ENCODE measurements at regions not wholly inside any gene's neighbourhood (a gene's known extent, or its start where the extent isn't known, plus 50 kb on each side); places are given as distances from the start of the nearest gene placed in this dataset.

GRCh38 chr5:167821669-167822068 is 469.8 kb upstream of the WWC1 start:
- Histone ChIP-seq H3K4me3 (no peak overlapping the region), H3K27me3 (no peaks in the 10 kb centered on the region), H3K4me1 (no peaks in the 10 kb centered on the region), H3K36me3 (no peaks in the 10 kb centered on the region), H3K9me3 (no peaks in the 10 kb centered on the region), H3K27ac (no peak overlapping the region)
- no peak for DNase-seq
- TF ChIP-seq, protein P1, sequence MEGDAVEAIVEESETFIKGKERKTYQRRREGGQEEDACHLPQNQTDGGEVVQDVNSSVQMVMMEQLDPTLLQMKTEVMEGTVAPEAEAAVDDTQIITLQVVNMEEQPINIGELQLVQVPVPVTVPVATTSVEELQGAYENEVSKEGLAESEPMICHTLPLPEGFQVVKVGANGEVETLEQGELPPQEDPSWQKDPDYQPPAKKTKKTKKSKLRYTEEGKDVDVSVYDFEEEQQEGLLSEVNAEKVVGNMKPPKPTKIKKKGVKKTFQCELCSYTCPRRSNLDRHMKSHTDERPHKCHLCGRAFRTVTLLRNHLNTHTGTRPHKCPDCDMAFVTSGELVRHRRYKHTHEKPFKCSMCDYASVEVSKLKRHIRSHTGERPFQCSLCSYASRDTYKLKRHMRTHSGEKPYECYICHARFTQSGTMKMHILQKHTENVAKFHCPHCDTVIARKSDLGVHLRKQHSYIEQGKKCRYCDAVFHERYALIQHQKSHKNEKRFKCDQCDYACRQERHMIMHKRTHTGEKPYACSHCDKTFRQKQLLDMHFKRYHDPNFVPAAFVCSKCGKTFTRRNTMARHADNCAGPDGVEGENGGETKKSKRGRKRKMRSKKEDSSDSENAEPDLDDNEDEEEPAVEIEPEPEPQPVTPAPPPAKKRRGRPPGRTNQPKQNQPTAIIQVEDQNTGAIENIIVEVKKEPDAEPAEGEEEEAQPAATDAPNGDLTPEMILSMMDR (IDR thresholded peaks at IDR 0.05) = no peak
- TF ChIP-seq POLR2A (IDR thresholded peaks at IDR 0.05) = no peak
- ATAC-seq = no peak
- intact Hi-C loops (cut with DNase I) = no loop called here
- 83% methylated on average over 4 of the region's 4 CpGs for WGBS (ENCODE audit: insufficient coverage, low coverage, low lambda C conversion rate, missing lambda C conversion rate)

GRCh38 chr5:167822241-167822640 is 469.2 kb upstream of the WWC1 start:
- no peak overlapping the region for H3K4me3 ChIP-seq
- no peaks in the 10 kb centered on the region for H3K27me3 ChIP-seq
- intact Hi-C loops (cut with DNase I) = no loop called here
- H3K4me1 ChIP-seq = no peaks in the 10 kb centered on the region
- no peaks in the 10 kb centered on the region for H3K36me3 ChIP-seq
- no peak overlapping the region for H3K27ac ChIP-seq
- DNase-seq (no peak), ATAC-seq (no peak)
- TF ChIP-seq POLR2A (IDR thresholded peaks at IDR 0.05) = no peak
- TF ChIP-seq, protein P1 (IDR thresholded peaks at IDR 0.05) = no peak
- WGBS (ENCODE audit: insufficient coverage, low coverage, low lambda C conversion rate, missing lambda C conversion rate) = 79% methylated on average over 4 of the region's 4 CpGs
- no peaks in the 10 kb centered on the region for H3K9me3 ChIP-seq

GRCh38 chr5:167823405-167823804 is 468.0 kb upstream of the WWC1 start:
- no peak for ATAC-seq
- intact Hi-C loops (cut with DNase I) = no loop called here
- Histone ChIP-seq H3K36me3 (no peaks in the 10 kb centered on the region), H3K9me3 (no peaks in the 10 kb centered on the region), H3K4me3 (no peak overlapping the region), H3K27me3 (no peaks in the 10 kb centered on the region), H3K27ac (no peak overlapping the region), H3K4me1 (no peaks in the 10 kb centered on the region)
- DNase-seq = no peak
- TF ChIP-seq, protein P1 (IDR thresholded peaks at IDR 0.05) = no peak
- TF ChIP-seq POLR2A (IDR thresholded peaks at IDR 0.05) = no peak
- 58% methylated on average over 2 of the region's 2 CpGs for WGBS (ENCODE audit: insufficient coverage, low coverage, low lambda C conversion rate, missing lambda C conversion rate)

DNA sequence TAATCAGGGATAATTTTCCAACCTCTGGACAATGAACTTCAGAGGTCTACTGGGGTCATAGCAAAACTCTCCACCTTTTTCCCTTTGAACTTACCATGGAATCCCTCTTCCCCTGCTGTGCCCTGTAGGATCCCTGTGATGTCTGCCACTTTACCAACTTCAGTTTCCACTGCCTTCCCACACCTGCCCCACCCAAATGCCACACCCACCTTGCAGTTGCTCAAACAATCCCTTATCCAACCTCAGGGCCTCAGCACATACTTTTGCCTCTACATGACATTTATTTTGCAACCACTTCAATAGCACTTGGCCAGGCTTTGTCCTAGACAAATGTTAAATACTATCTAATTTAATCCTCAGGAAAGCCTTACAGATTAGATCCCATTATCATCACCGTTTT is 463.7 kb upstream of the WWC1 start:
- no peaks in the 10 kb centered on the region for H3K27me3 ChIP-seq
- H3K9me3 ChIP-seq = no peaks in the 10 kb centered on the region
- no peak for ATAC-seq
- H3K4me3 ChIP-seq = no peak overlapping the region
- DNase-seq = no peak
- intact Hi-C loops (cut with DNase I) = no loop called here
- no peaks in the 10 kb centered on the region for H3K36me3 ChIP-seq
- no peak overlapping the region for H3K27ac ChIP-seq
- WGBS (ENCODE audit: insufficient coverage, low coverage, low lambda C conversion rate, missing lambda C conversion rate) = 55% methylated on average over 1 of the region's 1 CpG
- TF ChIP-seq, protein P1 (IDR thresholded peaks at IDR 0.05) = no peak
- TF ChIP-seq POLR2A (IDR thresholded peaks at IDR 0.05) = no peak
- no peaks in the 10 kb centered on the region for H3K4me1 ChIP-seq
